HG03280 (cell line): ENCODE measurements at regions not wholly inside any gene's neighbourhood (a gene's known extent, or its start where the extent isn't known, plus 50 kb on each side); places are given as distances from the start of the nearest gene placed in this dataset.

Experiments
- ATAC-seq: cut with Tn5 transposase; IDR thresholded peaks from one replicate; pipeline ENCODE4 v1.9.1; 2021; ENCODE audit warnings: mild to moderate bottlenecking, moderate library complexity; ENCODE audit not compliant: unreplicated experiment

DNA sequence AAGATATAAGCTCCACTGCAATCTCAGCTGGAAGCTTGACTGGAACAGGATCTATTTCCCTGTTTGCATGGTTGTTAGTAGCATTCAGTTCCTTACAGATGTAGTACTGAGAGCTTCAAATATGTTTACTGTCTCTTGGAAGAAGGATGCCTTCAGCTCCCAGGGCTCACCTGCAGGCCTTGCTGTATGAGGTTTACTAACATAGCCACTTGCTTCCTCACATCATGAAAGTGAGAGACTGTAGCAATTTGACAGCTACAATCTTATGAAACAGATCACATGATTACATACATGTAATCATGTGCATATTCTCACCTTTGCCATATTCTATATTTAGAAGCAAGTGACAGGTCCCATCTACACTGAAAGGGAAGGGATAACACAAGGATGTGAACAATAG is 458.1 kb upstream of the PCDH20 start:
- ATAC-seq = no peak

DNA sequence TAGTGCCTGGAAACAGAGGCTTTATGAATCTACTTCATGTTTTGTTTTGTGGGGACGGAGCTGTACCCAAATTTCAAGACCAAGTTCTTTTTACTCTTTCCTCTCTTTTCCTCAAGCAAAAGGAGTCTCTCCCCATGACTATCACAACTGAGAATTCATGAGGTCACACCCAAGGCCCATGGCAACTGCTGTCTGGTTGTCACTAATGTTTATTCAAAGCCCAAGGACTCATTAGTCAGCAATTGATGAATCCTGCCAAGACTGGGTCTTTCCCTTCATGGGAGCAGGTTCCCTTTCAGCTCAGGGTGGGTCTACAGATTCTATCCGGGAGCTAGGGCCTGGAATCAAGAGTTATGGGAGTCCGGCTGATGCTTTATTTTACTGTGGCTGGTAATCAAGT is 441.5 kb upstream of the PCDH20 start:
- no peak for ATAC-seq

DNA sequence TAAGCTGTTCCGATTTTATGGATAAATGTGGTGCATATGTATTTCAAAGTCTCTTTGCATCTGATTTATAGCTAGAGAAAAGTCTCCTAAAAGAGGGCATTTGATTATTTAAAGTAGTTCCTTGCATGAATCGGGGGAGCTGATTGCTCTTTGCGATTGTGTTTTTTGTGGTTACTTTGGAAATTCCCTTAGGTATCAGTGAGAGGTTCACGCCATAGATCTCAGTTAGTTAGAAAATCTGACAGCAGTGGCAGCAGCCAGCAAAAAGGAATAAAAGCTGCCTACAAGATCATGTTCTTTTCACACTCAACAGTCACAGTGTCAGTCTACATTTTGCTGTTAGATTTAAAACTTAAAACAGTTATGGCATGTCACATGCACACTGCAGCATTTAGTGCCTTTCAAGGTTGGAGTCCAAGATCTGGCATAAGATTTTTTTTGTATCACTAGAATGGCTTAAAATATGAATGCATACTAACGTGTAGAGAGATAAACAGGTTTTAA is 436.5 kb upstream of the PCDH20 start:
- ATAC-seq = no peak

DNA sequence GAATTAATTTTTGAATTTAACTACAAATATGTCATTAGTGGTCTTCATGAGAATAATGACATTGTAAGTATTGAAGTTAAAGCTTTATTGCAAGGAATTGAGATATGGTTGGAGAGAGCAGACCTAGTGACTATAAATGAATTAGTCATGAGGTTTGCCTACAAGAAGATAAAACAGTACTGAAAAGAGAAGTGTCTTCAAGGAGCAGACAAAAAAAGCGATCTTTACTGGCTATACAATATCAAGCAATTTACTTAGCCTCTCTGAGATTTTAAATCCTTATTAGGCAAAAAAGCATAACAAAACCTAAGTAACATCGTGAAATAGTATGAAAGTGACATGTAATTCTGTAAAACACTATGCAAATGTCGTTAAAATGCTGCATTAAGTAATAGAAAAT is 435.1 kb upstream of the PCDH20 start:
- ATAC-seq = no peak

DNA sequence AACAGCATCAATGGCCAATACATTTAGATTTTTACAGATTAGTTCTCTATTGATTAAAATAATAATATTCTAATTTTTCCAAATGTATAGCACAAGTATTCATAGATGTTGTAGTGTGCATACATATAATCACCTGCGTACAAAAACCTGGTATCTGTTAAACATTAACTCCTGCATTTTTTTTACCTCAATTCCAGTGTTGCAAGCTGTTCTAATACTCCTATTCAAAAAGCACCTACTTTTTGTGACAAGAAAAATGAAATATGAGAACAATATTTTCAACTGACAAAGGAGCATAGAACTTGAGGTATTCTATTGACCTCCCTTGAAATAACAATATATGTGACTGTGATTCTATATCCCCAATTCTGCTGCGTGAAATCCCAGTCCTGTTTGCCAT is 422.9 kb upstream of the PCDH20 start:
- no peak for ATAC-seq

DNA sequence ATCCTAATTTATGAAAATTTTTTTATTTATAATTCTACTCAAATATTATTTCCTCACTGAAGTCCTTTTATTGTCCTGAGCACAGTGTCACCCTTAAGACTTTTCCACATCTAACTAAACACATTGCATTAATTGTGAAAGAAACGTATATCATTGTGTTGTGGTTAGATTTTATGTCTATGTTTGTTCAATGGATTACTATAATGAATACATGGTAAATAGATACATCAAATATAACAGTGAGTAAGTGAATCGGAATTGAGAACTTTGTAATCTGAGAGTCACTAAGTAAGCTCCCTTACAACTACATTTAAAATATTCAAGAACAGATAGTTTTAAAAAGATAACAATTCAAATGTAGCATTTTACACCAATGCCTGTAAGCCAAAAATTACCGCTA is 417.6 kb upstream of the PCDH20 start:
- ATAC-seq = no peak

DNA sequence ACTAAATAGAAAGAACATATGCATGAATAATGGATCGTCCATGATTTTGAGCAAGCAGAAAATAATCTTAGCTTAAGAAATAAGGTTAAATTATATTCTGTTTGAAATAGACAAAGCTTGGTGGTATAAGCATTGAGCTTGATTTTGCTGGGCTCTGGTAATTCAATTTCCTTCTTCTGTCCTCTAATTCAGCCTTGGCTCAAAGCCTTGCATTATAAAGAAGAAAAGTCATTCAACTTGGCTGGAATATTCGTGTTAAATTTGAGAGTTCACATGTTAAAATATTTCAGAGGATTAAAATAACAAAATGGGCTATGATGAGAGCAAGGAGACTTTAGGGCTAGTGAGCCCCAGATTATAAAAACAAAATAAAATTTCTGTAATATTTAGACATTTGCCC is 415.4 kb upstream of the PCDH20 start:
- no peak for ATAC-seq

DNA sequence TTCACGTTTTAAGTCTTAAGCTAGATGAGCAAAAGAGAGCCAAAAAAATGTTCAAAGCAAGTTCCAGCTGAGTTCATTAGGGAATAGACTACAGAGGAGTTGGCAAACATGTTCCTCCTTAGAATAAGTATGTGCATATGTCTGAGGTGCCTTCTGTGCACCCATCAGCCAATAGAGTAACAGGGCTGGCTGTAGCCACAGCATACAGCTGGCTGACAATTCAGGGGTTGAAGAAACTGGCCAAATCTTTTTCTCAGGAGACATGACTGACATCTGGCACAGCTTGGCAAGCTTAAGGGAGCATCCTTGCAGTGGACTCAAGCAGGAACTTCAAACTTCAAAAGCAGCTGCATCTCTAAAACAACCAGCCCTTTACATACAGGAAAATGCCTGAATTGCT is 414.8 kb upstream of the PCDH20 start:
- ATAC-seq = no peak

DNA sequence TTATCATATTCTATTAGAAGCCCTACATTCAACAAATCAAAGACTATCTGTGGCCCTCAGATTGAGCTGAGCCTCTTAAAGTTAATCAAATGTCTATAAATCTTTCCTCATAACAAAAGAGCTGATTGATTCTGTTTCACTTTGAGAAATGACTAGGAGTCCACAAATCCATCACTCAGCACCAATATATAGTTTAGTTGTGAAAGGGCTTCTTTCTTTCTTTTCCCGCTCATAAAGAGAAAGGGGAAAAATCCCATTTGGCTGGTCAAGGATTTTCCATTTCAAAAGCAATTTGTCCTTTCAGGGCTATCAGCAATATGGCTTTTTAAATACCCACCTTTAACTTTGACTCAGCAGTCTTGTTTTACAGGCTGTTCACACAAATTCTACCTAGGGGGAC is 408.5 kb upstream of the PCDH20 start:
- no peak for ATAC-seq

DNA sequence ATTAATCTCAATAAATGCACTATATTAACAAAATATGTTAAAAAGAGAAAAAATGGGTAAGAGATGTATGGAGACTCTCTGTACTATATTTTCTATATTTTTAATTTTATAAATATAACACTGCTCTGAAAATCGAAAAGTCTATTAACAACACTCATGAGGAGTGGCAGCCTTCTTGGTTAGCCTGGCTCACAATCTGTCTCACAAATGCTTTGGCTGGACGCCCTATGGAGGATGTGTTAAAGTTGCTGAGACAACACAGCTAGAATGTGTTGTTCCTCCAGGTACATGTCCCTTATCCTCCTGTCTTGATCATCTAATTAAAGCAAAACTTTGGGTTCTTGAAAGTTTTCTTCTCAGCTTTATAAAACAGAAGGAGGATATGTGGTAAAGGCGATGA is 396.6 kb upstream of the PCDH20 start:
- no peak for ATAC-seq

DNA sequence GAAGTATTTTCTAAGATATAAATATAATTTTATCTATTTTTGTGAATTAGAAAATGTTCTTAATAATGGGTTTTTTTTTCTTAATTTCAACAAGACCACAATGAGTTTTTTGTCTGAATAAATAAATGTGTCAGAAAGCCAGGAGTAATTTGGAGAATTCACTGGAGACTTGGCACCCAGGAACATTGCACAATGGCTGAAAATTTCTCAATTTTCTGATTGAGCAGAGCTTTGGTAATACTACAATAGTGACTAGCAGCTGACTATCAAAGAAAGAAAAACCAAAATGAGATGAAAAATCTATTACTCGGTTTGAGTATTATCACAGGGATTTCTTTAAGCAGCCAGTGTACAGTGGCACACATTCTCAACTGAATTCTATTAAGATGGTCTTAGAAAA is 394.4 kb upstream of the PCDH20 start:
- ATAC-seq = no peak

DNA sequence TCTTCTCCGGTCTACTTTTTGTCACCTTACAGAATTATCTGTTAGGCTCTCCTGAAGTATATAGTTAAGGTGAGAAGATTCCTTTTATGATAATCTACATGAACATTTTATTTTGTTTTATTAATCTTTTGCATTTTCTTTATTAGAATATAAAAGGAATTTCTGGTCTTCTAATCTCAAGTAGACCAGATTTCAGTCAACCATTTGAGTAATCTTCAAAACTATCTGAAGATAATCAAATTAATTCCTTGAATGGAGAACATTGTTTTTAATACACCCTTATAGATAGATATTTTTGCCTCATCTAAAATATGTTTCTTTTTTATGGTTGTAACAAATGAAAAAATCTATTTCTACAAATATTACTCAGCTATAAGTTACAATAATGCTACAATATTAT is 381.7 kb upstream of the PCDH20 start:
- ATAC-seq = no peak

DNA sequence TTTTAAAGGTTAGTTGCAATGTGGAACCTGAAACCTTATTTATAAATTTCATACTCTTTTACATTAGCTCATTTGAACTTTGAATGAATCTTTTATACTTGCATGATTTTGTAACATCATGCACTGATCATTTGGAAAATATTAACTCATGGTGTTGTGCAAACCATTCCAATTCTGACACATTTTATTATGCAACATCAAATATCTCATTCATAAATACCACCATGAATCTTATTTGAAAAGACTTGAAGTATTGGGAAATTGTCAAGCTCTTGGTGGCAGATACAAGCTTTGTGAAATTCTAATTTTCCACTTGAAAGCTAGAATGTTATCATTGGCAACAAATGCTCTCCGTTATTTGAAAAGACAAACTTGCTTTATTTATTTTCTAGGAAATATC is 379.9 kb upstream of the PCDH20 start:
- no peak for ATAC-seq

DNA sequence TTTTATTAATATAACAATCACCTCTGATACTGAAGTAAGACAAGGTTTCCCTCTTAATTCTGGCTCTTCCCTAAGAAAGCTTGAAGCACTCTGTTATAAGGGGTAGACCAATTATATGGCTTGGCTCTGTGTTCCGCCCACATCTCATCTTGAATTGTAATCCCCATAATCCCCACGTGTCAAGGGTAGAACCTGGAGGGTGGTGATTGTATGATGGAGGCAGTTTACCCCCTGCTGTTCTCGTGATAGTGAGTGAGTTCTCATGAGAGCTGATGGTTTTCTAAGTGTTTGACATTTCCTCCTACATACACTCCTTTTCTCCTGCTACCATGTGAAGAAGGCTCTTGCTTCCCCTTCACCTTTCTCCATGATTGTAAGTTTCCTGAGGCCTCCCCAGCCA is 363.8 kb upstream of the PCDH20 start:
- ATAC-seq = no peak

DNA sequence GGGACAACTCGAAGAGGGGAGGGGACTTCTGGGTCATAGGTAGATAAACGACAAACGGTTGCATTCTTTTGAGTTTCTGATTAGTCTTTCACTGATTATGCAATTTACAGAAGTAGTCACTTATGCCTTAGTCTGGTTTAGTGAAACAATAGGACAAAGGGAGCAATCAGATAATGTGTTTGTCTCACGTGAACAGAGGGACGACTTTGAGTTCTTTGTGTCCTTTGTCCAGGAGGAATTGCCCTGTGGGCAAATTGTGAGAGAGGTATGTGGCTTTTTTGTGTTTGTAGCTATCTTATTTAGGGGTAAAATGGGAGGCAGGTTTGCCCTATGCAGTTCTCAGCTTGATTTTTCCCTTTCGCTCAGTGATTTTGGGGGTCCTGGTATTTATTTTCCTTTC is 362.9 kb upstream of the PCDH20 start:
- ATAC-seq = no peak

DNA sequence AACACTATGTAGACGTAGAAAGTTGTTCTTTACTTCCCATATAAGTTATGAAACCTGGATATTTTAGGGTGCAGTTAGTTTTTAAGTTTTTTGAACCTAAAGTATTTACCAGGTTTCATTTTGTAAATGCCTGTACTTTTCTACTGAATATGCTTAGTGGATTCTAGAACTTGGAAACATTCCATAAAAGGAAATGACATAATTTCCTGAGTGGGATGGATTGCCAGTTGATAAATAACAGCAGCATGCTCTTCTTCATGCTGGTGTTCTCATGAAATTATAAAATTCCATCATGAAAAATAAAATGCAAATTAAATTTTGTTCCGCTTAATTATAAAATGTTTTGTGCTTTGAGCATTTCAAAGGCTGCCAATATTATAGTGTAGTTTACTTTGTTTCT is 362.2 kb upstream of the PCDH20 start:
- ATAC-seq = no peak

DNA sequence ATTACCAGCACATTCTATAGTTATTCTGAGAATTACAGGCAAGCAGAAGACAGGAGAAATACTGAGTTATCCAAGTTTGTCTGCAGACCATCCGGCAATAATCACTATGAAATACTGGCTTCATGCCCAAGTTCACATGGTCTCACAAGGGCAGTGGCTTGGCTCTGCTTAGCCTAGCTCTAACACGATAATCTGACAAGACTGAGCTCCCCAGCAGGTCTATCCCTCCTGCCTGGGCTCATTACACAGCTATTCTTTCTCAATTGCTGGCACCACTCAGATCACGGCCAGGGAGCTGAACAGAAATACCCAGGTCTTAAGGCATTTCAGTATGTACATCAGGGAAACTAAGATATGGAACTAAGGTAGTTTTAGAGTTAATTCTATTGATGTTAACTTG is 361.6 kb upstream of the PCDH20 start:
- ATAC-seq = no peak

DNA sequence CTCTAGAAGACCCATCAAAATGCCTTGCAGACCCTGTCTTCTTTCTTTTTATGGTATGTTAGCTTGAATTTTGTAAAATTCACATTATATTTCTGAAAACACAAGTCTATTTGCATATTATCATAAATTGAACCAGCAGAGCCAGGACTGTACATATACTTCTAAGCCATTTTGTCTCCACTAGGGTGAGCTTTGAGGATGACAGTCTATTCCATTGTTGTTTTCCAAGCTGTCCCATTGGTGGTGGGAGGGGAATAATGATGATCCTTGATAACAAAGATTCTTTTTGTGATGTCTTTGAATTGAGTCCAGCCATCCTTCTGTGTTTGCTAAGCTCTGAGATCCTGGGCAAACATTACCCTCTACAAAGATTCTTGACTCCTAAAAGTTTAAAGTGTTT is 359.3 kb upstream of the PCDH20 start:
- no peak for ATAC-seq

DNA sequence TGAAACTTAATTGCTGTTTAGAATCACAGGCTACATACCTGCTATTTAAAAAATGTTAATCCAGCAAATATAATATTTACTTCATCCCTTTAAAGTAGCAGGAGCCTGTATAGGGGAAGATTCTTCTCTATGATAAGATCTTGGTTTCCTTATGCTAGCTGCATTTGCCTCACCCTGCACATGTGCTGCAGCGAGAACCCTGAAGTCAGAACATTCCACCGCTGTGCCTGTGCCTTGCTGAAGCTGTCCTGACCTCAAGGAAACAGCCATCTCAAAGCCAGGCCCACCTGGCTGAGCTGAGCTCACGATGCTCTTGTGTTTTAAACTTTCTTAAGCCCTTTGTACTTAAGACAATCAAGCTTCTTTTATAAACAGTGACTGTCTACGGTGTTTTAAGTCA is 355.0 kb upstream of the PCDH20 start:
- ATAC-seq = no peak

DNA sequence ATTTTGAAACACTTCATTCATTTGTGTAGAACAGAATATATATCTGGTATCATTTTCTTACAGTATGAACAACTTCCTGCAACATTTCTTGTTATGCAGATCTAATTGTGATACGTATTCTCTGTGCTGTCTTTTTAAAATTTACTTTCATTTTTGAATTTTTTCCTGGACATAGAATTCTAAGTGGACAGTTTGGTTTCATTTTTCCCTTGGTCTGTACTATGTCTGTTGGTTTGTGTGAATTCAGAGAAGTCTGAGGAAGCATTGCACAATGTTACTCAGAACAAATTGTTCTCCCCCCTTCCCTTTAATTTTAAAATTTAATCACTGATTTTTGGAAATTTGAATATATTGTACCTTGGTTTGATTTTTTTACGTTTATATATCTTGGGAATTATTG is 352.5 kb upstream of the PCDH20 start:
- ATAC-seq = no peak

DNA sequence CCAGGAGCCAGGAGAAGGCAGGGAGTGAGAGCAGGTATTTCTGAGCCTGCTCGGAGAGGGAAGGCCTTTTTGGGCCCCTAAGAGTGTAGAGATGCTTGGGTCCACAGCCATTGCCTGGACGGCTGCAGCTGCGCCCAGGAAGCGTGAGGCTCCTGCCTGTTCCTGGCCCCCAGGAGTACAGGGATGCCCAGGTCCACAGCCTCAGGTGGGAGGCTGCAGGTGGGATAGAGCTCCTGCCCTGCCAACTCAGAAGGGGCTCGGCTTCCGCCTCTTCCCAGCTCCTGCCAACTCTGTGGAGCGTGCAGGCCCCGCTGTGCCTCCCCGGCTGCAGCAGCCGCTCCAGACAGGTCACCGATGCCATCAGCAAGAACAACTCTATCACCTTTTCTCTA is 351.0 kb upstream of the PCDH20 start:
- no peak for ATAC-seq

DNA sequence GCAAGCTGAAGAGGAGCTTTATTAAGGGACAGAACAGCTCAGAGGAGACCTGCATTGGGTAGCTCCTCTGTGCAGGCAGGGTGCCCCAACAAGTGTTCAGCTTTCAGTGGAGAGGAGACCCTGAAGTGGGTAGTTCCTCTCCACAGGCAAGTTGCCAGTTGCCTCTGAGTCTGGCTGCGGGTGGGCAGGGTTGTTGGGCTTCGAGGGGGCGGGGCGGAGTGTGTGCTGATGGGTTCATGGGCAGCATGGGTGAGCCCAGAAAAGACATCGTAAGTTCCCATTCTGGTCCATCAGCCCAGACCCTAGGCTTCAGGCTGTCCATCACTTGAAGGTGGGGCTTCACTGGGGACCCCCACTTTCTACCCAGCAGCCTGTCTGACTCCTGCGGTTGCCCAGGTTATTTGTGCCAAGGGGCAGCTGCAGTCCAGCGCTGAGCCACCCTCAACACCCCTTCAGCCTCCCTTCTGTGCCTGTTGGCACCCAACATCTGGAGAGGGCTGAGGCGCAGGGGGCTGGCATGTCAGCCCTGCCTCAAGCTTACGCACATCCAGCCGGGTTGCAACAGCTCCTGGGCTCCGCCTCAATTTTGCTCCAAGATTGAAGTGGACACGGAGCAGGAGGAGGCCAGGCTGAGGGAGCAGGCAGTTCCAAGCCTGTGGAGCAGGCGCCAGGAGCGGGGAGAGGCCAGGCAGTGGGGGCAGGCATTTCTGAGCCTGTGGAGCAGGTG is 350.5 kb upstream of the PCDH20 start:
- ATAC-seq = no peak

DNA sequence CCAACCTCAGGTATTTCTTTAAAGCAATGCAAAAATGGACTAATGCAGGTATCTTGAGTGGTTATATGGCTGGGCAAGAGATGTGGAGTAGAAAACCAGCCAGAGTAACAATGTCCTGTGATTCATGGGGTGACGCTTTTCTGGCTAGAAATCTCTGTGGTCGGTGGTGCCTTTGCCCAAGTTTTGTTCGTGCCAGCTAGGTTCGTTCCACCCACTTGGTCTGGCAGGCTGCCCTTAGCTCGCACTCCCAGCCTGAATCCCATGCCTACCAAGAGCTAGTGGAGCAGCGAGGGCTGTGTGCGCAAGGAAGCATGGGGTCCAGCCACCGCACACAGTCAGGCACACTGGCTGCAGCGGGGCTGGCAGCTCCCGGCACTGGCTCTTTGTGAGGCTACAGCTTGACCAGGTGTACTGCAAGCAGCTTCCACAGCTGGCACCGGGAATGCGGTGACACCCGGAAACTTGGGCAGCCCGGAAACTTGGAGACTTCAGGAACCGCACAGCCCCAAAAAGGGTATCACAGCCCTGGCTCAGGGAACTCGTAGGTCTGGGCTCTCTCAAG is 349.6 kb upstream of the PCDH20 start:
- ATAC-seq = no peak
